Ishikawa (cell line): ENCODE measurements at regions not wholly inside any gene's neighbourhood (a gene's known extent, or its start where the extent isn't known, plus 50 kb on each side); places are given as distances from the start of the nearest gene placed in this dataset.

Experiments
- CEBPB ChIP-seq: IDR thresholded peaks from 2 replicates; pipeline ENCODE4 v1.6.1; 2012
- CREB1 ChIP-seq: IDR thresholded peaks from 2 replicates; pipeline ENCODE4 v1.6.1; 2012; ENCODE audit warnings: low read depth
- EGR1 ChIP-seq: IDR thresholded peaks from 2 replicates; pipeline ENCODE4 v1.6.1; 2012
- EP300 ChIP-seq: IDR thresholded peaks from 2 replicates; pipeline ENCODE4 v1.6.1; 2012; ENCODE audit warnings: borderline replicate concordance
- FOXM1 ChIP-seq: IDR thresholded peaks from 2 replicates; pipeline ENCODE4 v1.6.1; 2012; ENCODE audit warnings: low read depth, borderline replicate concordance
- MAX ChIP-seq: IDR thresholded peaks from 2 replicates; pipeline ENCODE4 v1.6.1; 2012
- NFIC ChIP-seq: IDR thresholded peaks from 2 replicates; pipeline ENCODE4 v1.6.1; 2012
- RAD21 ChIP-seq: IDR thresholded peaks from 2 replicates; pipeline ENCODE4 v1.6.1; 2012; ENCODE audit warnings: low read depth
- TAF1 ChIP-seq: IDR thresholded peaks from 2 replicates; pipeline ENCODE4 v1.6.1; 2012; ENCODE audit warnings: low read depth, mild to moderate bottlenecking
- TCF12 ChIP-seq: IDR thresholded peaks from 2 replicates; pipeline ENCODE4 v1.6.1; 2012; ENCODE audit warnings: low read depth
- TEAD4 ChIP-seq: IDR thresholded peaks from 2 replicates; pipeline ENCODE4 v1.6.1; 2012
- YY1 ChIP-seq: IDR thresholded peaks from 2 replicates; pipeline ENCODE4 v1.6.1; 2012; ENCODE audit warnings: low read depth
- ZBTB7A ChIP-seq: IDR thresholded peaks from 2 replicates; pipeline ENCODE4 v1.6.1; 2012; ENCODE audit warnings: low read depth
- TF ChIP-seq, protein P1 (sequence below): IDR thresholded peaks from 2 replicates; pipeline ENCODE4 v1.6.1; 2012
- TF ChIP-seq, protein P2 (sequence below): IDR thresholded peaks from 2 replicates; pipeline ENCODE4 v1.6.1; 2012; ENCODE audit warnings: low read depth, mild to moderate bottlenecking

- TF ChIP-seq TAF1: no peak
- no peak for TF ChIP-seq CREB1
- TF ChIP-seq NFIC: no peak
- TF ChIP-seq, protein P1, sequence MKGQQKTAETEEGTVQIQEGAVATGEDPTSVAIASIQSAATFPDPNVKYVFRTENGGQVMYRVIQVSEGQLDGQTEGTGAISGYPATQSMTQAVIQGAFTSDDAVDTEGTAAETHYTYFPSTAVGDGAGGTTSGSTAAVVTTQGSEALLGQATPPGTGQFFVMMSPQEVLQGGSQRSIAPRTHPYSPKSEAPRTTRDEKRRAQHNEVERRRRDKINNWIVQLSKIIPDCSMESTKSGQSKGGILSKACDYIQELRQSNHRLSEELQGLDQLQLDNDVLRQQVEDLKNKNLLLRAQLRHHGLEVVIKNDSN: no peak
- no peak for TF ChIP-seq YY1
- no peak for TF ChIP-seq EP300
- TF ChIP-seq CEBPB: no peak
- no peak for TF ChIP-seq MAX
- TF ChIP-seq ZBTB7A: no peak
- TF ChIP-seq, protein P2, sequence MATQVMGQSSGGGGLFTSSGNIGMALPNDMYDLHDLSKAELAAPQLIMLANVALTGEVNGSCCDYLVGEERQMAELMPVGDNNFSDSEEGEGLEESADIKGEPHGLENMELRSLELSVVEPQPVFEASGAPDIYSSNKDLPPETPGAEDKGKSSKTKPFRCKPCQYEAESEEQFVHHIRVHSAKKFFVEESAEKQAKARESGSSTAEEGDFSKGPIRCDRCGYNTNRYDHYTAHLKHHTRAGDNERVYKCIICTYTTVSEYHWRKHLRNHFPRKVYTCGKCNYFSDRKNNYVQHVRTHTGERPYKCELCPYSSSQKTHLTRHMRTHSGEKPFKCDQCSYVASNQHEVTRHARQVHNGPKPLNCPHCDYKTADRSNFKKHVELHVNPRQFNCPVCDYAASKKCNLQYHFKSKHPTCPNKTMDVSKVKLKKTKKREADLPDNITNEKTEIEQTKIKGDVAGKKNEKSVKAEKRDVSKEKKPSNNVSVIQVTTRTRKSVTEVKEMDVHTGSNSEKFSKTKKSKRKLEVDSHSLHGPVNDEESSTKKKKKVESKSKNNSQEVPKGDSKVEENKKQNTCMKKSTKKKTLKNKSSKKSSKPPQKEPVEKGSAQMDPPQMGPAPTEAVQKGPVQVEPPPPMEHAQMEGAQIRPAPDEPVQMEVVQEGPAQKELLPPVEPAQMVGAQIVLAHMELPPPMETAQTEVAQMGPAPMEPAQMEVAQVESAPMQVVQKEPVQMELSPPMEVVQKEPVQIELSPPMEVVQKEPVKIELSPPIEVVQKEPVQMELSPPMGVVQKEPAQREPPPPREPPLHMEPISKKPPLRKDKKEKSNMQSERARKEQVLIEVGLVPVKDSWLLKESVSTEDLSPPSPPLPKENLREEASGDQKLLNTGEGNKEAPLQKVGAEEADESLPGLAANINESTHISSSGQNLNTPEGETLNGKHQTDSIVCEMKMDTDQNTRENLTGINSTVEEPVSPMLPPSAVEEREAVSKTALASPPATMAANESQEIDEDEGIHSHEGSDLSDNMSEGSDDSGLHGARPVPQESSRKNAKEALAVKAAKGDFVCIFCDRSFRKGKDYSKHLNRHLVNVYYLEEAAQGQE: no peak
These were observed 110.1 kb upstream of the NXT1 start for GRCh38 chr20:23240519-23240918.

- TF ChIP-seq ZBTB7A: no peak
- no peak for TF ChIP-seq EP300
- TF ChIP-seq CREB1: no peak
- TF ChIP-seq, protein P1: no peak
- TF ChIP-seq TCF12: no peak
- no peak for TF ChIP-seq YY1
- TF ChIP-seq FOXM1: no peak
- no peak for TF ChIP-seq RAD21
- TF ChIP-seq EGR1: no peak
- no peak for TF ChIP-seq MAX
- no peak for TF ChIP-seq TAF1
These were observed 113.4 kb upstream of the NXT1 start for GRCh38 chr20:23237201-23237600.

GRCh38 chr20:23235173-23236027, 115.2 kb upstream of the NXT1 start:
- TF ChIP-seq NFIC: no peak
- peak; percentile 58 for TF ChIP-seq RAD21

DNA sequence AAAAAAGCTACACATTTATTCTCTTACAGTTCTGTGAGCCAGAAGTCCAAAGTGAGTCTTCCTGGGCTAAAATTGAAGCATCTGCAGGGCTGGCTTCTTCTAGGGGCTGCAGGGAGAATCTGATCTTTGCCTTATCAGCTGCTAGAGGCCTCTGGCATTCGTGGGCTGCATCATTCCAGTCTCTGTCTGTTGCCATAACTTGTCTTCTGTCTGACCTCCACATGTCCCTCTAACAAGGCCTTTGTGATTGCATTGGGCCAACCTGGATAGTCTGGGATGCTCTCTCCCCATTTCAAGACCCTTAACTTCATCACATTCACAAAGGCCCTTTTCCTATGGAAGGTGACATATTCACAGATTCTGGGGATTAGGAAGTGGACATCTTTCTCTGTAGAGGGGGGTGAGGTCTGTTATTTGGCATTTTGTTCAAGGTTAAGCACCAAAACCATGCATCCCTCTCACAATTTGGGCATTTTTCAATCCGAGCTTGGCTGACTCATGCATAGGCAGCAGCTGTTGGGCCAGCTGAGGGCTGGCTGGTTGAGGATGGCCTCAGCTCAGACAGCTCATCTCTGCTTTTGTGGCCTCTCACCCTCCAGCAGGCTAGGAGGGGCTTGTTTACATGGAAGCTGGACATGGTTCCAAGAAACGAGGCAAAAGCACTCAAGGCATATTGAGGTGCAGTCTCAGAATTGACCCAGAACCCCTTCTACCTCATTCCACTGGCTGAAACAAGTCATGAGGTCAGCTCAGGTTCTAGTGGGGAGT, 116.1 kb upstream of the NXT1 start:
- TF ChIP-seq, protein P1: no peak
- TF ChIP-seq EP300 (no peak), TEAD4 (no peak), CREB1 (no peak), NFIC (no peak), ZBTB7A (no peak), RAD21 (no peak), EGR1 (no peak), FOXM1 (no peak), TCF12 (no peak), CEBPB (no peak), YY1 (no peak), TAF1 (no peak)
- TF ChIP-seq, protein P2: no peak

GRCh38 chr20:23233341-23233740, 117.2 kb upstream of the NXT1 start:
- no peak for TF ChIP-seq CEBPB
- TF ChIP-seq ZBTB7A: no peak
- TF ChIP-seq, protein P2: no peak
- TF ChIP-seq, protein P1: no peak
- no peak for TF ChIP-seq EGR1
- no peak for TF ChIP-seq CREB1
- no peak for TF ChIP-seq TAF1
- TF ChIP-seq MAX: no peak
- TF ChIP-seq RAD21: no peak
- no peak for TF ChIP-seq YY1
- no peak for TF ChIP-seq TCF12
- TF ChIP-seq FOXM1: no peak
- TF ChIP-seq NFIC: no peak
- no peak for TF ChIP-seq EP300
- no peak for TF ChIP-seq TEAD4
